Astrocyte of the spinal cord (primary cell): ENCODE measurements at regions not wholly inside any gene's neighbourhood (a gene's known extent, or its start where the extent isn't known, plus 50 kb on each side); places are given as distances from the start of the nearest gene placed in this dataset.
A peak's percentile ranks its signal among the peaks of the same experiment; 100 is the strongest.

Experiments used
- DNase-seq: peaks from one replicate; pipeline ENCODE4 v3.0.0; 2011; ENCODE audit warnings: low read depth, low spot score
- H3K4me3 ChIP-seq: 2 replicates; pipeline ENCODE4 v1.5.1; 2011; ENCODE audit warnings: low read depth, mild to moderate bottlenecking, low read length, moderate library complexity
- in situ Hi-C: cut with HindIII; loops from 2 replicates; pipeline ENCODE4 v1.10.0; 2017; ENCODE audit warnings: low sequenced_read_pairs
- TF ChIP-seq, protein P1 (sequence below): IDR thresholded peaks from 2 replicates; pipeline ENCODE4 v1.5.1; 2012; ENCODE audit warnings: low read depth, mild to moderate bottlenecking, low read length, inconsistent platforms

DNA sequence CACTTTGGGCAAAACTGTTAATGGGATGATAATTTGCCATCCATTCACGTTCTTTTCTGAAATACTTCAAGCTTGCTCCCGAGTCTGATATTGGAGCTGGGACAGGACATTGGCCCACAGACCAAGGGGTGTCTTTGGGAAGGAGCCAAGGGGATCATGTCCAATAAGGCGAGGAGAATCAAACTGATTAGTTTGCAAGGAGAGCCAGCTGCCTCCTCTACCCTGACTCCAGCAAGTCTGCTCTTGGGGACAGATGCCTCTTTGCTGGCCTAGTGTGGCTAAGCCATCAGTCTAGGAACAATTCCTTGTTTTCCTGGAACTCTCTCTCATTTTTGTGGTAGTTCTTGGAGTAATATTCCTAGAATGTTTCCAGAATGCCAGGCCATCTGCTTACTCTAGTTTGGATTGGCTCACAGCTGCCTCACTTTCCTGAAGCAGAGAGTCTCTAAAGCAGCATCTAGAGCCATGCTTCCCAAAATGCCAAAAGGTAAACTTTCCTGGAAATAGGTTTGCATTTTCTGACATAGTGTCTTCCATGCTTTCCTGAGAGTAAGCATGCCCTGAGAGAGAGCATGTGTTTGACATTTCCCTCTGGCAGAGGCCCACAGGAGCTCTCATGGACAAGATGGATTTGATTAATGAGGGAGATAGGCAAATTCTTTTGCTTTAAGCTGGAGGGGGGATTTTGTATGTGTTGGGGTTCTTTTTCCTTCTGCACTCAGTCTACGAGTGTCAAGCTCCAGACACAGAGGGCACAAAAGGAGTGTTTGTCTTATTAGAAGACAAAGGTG is 145.6 kb downstream of the GDAP2 start:
- TF ChIP-seq, protein P1, sequence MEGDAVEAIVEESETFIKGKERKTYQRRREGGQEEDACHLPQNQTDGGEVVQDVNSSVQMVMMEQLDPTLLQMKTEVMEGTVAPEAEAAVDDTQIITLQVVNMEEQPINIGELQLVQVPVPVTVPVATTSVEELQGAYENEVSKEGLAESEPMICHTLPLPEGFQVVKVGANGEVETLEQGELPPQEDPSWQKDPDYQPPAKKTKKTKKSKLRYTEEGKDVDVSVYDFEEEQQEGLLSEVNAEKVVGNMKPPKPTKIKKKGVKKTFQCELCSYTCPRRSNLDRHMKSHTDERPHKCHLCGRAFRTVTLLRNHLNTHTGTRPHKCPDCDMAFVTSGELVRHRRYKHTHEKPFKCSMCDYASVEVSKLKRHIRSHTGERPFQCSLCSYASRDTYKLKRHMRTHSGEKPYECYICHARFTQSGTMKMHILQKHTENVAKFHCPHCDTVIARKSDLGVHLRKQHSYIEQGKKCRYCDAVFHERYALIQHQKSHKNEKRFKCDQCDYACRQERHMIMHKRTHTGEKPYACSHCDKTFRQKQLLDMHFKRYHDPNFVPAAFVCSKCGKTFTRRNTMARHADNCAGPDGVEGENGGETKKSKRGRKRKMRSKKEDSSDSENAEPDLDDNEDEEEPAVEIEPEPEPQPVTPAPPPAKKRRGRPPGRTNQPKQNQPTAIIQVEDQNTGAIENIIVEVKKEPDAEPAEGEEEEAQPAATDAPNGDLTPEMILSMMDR = no peak
- no peak overlapping the region for H3K4me3 ChIP-seq
- DNase-seq = no peak
- in situ Hi-C loops = no loop called here

DNA sequence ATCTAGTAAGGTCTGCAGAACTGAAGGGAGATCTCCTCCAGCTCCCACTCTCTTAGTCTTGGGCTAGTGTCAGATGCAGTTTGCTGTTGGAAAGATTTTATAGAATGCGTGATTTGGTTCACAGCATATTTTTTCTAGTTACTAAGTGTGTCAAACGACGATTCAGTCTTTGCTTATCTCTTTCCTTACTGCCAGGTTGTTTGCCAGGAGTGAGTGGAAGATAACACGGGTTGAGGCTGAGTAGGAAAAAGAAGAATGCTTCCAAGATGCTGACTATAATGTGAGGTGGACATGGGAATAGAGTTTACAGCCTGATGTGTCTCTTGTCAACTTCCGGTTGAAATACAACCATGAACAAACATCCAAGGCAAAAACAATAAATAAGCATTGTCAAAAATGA is 141.4 kb downstream of the GDAP2 start:
- H3K4me3 ChIP-seq = no peak overlapping the region
- in situ Hi-C loops = no loop called here
- no peak for DNase-seq
- TF ChIP-seq, protein P1 = no peak

DNA sequence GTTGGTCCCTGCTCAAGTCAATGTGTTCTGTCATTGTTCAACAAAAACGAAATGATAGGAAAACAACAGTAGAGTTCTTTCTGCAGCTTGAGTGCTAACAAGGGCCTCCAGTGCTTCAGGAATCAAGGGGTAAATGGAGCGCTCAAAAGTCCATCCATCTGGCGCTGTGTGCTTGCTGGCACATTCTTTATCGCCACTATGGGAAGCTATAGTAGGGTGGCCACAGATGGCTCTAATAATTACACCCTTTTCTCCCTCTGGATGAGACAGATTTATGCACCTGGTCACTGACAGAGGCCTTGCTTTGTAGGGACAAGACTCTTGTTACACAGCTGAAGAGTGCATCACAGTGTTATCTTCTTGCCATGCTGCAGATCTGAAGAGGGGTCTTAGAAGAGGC is 136.0 kb downstream of the GDAP2 start:
- in situ Hi-C loops = no loop called here
- TF ChIP-seq, protein P1 = no peak
- no peak overlapping the region for H3K4me3 ChIP-seq
- no peak for DNase-seq

DNA sequence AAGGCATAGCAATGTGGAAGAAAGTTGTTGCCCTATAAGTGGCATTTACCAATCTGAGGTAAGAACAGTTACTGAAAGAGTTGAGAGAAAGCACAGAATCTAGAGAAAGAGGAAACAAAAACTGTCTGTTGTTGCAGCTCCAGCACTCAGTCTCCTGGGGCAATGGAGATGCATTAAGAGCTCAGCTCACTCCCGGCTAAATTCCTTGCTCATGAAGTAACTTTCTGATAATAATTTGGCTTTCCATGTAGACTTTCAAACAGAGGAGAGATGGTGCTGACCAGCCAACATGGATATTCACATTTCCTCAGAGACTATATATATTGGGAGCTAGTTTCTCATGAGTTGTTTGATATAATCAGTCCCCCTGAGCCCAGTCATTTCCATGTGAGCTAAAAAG is 135.3 kb downstream of the GDAP2 start:
- peak; percentile 34 for DNase-seq
- TF ChIP-seq, protein P1 = no peak
- in situ Hi-C loops = no loop called here
- no peak overlapping the region for H3K4me3 ChIP-seq

DNA sequence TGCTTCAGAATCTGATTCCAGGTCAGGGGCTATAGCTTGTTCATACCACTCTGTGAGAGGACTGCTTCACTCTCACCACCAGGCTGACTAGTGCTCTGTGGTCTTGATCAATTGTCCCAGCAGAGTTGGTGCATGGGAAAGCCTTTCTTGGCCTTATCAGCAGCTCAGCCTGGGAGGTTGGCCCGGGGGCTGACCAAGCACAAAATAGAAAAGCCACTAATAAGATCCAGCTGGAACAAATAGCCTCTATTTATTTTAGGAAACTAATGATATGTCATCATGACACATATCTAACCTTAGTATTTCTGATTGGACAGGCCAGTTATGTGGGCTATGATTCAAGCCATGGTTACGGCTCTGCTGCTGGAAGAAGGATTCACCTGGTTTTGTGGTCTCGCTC is 134.2 kb downstream of the GDAP2 start:
- in situ Hi-C loops = no loop called here
- no peak overlapping the region for H3K4me3 ChIP-seq
- peak; percentile 74 for DNase-seq
- TF ChIP-seq, protein P1 = no peak

DNA sequence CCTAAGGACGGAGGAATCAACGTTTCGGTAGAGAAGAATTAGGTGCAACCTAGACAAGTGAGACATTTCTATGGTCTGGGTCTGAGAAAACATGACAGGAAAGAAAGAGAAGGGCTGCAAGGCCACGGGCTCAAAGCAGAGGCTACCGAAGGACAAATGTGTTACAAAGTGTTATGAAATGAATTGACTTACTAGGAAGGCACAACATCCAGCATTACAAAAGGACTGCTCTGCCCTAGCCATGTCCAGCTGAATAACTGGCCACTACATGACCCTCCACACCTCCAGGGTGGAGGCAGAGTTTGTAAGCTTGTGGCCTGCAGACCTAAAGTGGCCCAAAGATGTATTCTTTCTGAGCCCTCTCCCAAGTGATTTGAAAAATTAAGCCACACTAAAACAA is 133.6 kb downstream of the GDAP2 start:
- in situ Hi-C loops = no loop called here
- TF ChIP-seq, protein P1 = no peak
- no peak for DNase-seq
- H3K4me3 ChIP-seq = no peak overlapping the region
